HG02588 (cell line): ENCODE measurements at regions not wholly inside any gene's neighbourhood (a gene's known extent, or its start where the extent isn't known, plus 50 kb on each side); places are given as distances from the start of the nearest gene placed in this dataset.

Experiments
- ATAC-seq: cut with Tn5 transposase; IDR thresholded peaks from one replicate; pipeline ENCODE4 v1.9.1; 2021; ENCODE audit warnings: mild to moderate bottlenecking, moderate library complexity; ENCODE audit not compliant: unreplicated experiment

DNA sequence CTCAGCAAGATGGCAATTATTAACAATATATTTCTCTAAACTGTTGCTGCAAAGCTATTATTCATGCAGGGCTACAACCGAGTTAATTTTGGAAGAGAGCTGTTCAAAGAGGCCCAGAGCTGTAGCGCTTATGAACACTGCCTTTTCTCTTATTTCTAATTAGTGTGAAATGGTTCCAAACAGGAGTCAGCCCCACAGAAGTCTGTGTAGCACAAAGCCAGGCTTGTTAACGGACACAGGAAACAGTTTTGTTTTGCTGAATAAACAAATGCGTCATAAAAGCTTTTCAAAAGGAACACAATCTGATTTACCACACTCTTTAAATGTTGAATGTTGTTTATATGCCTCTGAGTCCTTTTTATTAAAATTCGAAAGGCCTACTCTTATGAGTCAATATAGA, 396.5 kb downstream of the ANXA1 start:
- ATAC-seq, result no peak

GRCh38 chr9:73549991-73550390, 398.3 kb downstream of the ANXA1 start:
- no peak for ATAC-seq

- ATAC-seq, result no peak
These were observed 401.6 kb downstream of the ANXA1 start for GRCh38 chr9:73553295-73553694.

DNA sequence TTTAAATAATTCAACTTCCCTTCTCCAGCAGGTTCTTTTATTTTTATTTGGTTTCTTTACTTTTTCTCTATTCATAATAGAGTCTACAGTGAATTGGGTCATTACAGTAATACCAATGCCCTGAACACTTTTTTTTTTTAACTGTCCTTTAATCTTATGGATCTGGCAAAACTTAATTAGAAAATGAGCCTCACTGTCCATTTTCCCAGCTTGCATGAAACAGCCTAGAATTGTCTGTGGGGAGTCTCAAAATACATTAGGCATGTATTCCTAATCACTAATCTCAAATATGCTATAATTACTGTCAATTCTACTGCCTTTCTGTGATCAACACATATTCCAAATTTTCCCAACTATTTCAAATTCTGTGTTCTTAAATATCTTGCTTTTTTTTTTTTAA, 406.8 kb downstream of the ANXA1 start:
- no peak for ATAC-seq

DNA sequence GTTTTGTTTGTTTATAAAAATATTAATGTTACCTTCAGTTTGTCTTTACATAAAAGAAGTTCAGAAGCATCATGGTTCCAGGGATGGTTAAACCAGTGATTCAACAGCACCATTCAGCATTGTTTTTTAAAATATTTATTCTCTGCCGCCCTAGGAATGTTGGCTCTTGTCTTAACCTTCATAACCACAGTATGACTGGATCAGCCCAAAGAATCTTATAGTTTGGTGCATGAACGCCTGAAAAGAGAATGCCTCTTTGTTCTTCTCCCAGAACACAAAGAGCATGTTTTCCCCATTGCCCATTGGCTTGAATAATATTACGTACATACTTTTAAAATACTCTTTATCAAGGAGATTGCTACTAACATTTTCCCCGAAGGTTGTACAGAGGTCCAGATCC, 413.4 kb downstream of the ANXA1 start:
- ATAC-seq, result no peak

DNA sequence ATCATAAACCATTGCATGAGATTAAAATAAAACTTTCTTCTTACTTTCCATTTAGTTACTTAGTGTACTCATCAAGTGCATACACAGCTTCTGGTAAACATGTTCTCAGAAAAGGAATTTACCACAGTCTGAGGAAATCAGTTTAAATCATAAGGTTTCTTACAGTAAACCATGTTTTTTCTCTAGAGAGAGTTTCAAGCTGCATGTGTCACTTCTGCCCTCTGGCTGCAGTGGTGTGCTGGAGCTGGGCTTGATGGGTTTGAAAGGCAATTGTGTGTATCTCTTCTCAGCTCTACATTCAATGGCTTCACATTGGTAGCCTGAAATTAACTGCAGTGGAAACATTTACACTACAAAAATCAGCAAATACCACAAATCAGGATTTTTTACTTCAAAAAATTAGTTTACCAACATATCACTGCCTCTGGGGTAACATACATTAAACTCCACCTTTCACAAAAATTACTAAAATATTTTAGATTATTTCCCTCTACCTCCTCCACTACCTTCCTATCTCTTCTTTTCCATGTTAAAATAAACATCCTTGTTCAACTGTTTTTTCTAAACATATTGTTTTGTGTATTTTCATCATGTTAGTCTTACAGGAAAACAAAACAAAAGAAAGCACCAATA, 414.3 kb downstream of the ANXA1 start:
- ATAC-seq, result no peak

- no peak for ATAC-seq
These were observed 415.0 kb downstream of the ANXA1 start for GRCh38 chr9:73566627-73567026.

DNA sequence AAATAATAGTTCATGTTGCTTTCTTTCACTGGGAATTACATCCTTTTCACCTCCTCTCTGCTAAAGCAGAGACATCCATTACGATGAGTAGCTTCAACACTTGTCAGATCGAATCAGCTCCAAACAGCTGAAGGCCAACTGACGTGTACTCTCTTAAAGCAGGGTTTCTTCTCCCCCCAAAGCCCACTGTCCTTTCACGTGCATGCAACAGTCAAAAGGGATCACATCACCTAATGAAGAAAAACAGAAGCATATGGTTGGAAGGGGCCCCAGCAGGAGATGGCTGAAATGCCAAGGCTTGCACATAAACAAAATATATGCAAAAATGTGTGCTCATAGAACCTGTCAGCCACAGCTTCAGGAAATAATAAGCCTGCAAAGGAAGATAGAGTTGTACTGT, 421.6 kb downstream of the ANXA1 start:
- ATAC-seq, result no peak

GRCh38 chr9:73575101-73576060, 423.7 kb downstream of the ANXA1 start:
- no peak for ATAC-seq

- ATAC-seq, result no peak
These were observed 426.2 kb downstream of the ANXA1 start for GRCh38 chr9:73577848-73578247.

- ATAC-seq, result no peak
These were observed 428.2 kb downstream of the ANXA1 start for GRCh38 chr9:73579823-73580222.

DNA sequence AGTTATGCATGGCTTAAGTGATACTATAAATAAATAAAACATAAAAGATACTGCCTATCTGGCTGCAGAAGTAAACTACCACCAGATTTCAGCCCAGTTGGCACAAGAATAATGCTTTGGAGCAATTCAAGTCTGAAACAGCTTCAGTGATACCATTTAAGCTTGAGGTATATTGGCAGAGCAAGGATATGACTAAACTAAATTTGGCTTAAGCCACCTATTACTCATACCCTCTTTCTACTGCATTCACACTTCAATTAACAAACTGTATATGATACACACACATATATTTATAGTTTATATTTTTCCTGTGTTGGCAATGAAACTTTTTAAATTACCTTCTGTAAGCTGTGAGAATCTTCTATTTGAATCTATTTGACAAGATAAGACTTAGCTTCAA, 431.9 kb downstream of the ANXA1 start:
- ATAC-seq, result no peak

GRCh38 chr9:73595036-73595545, 443.4 kb downstream of the ANXA1 start:
- ATAC-seq, result no peak

DNA sequence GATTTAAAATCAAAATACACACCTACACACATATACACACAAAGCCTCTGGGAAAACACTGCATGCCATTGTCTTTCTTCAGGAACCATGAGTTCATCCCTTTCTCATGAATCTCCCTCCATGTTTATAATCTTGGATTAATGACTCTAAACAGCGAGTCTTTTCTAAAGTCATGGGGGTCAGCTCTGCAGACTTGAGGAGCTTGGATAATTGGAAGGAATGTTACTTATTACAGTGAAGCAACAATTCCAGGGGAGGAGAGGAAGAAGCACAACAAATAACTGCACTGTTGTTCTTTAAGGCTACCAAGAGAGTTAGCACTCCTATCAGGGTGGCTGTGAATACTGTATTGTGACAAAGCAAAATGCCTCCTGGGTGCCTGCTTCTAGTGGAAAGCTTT, 444.7 kb downstream of the ANXA1 start:
- ATAC-seq, result no peak

DNA sequence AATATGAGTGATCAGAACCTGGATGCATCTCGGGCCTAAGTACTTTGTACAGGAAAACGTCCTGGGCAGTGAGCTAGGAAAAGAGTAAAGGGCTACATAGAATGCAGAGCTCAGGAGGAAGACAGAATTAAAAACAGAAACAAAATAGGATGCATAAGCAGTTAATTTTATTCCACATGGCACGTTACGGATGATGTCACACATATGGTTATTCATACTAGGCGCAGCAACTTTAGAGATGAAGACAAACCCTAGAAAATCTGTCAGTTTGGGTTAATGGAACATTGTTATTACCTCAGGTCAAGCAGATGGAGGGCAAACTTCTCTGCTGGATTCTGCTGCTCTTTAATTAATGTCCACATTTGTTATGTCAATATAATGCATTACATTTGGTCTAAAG, 445.4 kb downstream of the ANXA1 start:
- ATAC-seq, result no peak

DNA sequence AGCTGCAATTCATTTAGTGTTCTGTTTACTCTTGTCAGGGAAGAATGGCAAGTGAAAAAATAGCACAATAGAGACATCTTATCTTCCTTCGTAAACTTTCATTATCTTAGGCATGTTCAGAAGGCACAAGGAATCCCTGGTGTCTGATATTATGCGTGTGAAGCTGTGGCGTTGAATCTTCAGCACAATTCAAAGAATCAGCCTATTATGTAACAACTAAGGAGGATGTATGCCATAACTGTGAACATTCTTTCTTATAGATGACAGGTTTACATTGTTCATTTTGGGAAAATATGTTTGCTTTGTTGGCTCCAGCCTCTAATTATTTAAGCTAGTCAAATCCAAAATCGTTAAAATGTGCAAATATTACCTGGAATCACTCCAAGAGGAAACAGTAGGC, 446.1 kb downstream of the ANXA1 start:
- ATAC-seq, result no peak

- ATAC-seq, result no peak
These were observed 457.7 kb downstream of the ANXA1 start for GRCh38 chr9:73609381-73609780.

DNA sequence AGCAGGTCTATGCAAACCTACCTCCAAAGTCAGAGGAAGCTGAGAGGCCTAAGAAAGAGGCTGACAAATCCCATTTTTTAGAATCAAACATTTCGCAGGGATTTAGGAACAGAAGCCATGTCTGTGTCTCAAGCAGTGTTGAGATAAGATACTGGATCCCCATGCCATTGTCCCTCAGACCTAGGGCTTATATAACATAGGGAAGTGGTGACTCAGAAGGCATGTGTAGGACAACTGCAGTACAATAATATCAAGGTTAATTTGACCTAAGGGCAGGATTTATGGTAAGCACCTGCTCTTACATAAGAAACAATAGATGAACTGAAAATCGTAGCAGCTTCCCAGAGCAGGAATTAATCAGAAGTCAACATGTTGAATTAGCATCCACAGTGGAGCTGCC, 459.4 kb downstream of the ANXA1 start:
- ATAC-seq, result no peak

DNA sequence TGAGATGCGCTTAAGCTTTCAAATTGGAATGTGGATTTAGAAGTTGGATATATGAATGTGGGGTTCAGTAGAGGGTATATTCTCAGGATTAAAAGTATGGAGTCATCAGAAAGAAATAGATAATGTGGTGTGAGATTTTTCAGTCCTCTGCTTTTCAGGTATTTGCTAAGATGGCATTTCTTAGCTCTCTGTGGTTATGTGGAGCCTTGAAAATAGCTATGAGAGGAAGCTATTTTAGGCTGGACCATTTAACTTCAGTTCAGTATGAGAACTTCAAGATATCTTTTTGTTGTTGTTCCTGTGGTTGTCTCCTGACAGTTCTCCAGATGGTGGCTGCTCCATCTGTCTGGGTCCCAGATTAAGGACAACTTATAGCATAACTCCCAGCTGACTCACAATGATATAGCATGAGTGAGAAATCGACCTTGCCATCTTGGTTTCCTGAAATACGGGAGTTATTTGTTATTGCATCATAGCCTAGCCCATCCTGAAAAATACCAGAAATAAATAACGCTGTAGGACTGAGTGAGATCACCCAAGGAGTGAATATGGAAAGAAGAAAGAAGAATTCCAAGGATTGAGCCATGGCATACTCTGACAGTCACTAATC, 461.5 kb downstream of the ANXA1 start:
- ATAC-seq, result no peak

DNA sequence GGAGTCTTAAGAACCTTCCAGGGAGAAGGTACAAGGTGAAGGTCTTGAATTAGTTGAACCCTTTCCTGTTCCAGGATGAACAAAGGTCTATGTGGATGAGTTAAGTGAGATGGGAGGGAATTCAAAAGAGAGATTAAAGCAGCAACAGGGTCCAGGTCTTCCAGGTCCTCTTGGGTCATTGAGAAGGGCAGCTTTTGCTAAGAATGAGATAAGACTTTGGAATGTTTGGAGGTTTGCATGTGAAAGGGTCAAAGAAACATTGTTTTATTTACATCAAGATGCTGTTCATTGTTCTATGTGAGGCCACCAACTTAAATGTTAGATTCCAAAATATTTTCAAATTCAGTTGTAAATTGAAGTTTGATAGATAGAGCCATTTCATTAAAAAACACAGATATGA, 463.9 kb downstream of the ANXA1 start:
- no peak for ATAC-seq

- no peak for ATAC-seq
These were observed 465.9 kb downstream of the ANXA1 start for GRCh38 chr9:73617586-73617985.

DNA sequence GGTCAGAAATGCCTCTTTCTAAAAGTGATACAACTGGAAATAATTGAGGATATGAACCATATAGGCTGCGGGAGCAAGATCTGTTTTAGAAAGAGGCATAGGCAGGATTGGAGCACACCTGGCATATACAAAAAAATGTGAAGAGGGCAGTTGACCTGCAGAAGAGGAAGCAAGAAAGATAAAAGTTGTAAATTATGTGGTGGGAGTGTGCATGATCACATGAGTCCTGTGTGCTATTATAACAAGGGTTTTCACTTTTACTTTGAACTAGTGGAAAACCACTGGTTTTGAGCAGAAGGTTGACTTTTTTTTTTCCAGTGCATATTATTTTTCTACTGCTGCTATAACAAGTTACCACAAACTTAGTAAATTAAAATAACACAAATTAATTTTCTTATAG, 489.3 kb downstream of the ANXA1 start:
- ATAC-seq, result no peak
